ENCODE measurements at regions not wholly inside any gene's neighbourhood (a gene's known extent, or its start where the extent isn't known, plus 50 kb on each side); places are given as distances from the start of the nearest gene placed in this dataset.
"Not testable (repeated sequence)": the region's sequence is repeated elsewhere in the genome, so short reads cannot be mapped to it uniquely, and the experiment has no call there.

DNA sequence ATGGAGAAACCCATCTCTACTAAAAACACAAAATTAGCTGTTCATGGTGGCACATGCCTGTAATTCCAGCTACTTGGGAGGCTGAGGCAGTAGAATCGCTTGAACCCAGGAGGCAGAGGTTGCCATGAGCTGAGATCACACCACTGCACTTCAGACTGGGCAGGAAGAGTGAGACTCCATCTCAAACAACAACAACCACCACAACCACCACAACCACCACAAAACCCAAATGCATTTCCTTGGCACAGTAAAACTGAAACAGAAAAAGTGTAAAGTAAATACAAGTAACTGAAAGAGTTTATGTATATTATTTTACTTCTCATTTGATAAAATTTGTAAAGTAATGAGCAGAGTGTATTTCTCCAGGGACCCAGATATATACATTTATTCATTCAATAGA lies 1177.1 kb downstream of the FOXD4L5 start:
- H3K23ac ChIP-seq (ENCODE audit: low read depth, low read length, poor library complexity); H3K4me3 ChIP-seq (ENCODE audit: low read length in 2 of 2); H3K4ac ChIP-seq (ENCODE audit: low read length); H3K18ac ChIP-seq (ENCODE audit: low read length); H2BK12ac ChIP-seq (ENCODE audit: low read length); H2AK5ac ChIP-seq (ENCODE audit: low read depth, low read length); H3K14ac ChIP-seq (ENCODE audit: low read length); H3K9ac ChIP-seq (ENCODE audit: low read depth, low read length, poor library complexity); H3K79me1 ChIP-seq (ENCODE audit: low read depth, low read length); H3K27me3 ChIP-seq (ENCODE audit: control insufficient read depth in 3 of 3, insufficient read depth in 3 of 3, low read depth in 1 of 3, low read length in 3 of 3); H4K8ac ChIP-seq (ENCODE audit: low read depth, low read length); H2BK15ac ChIP-seq (ENCODE audit: low read length); DNase-seq (ENCODE audit: low spot score); H2AFZ ChIP-seq (ENCODE audit: low read length); H3K9me3 ChIP-seq (replicated peaks in 1 of 2; ENCODE audit: control insufficient read depth in 2 of 2, insufficient read depth in 1 of 2, low read depth in 1 of 2, low read length in 2 of 2); H3K36me3 ChIP-seq (replicated peaks in 1 of 2; ENCODE audit: control insufficient read depth in 2 of 2, insufficient read depth in 2 of 2, low read length in 2 of 2); H3K4me1 ChIP-seq (ENCODE audit: control insufficient read depth in 2 of 2, insufficient read depth in 1 of 2, low read depth in 1 of 2, low read length in 2 of 2); H2BK5ac ChIP-seq (ENCODE audit: low read length); H3K27ac ChIP-seq (replicated peaks; ENCODE audit: low read length); H4K91ac ChIP-seq (ENCODE audit: low read depth, low read length, poor library complexity); H2BK120ac ChIP-seq (ENCODE audit: low read depth, low read length); H3K4me2 ChIP-seq (ENCODE audit: insufficient read depth, low read length, poor library complexity, severe bottlenecking): not testable (repeated sequence)
- WGBS, 2 donors (ENCODE audit: extremely low coverage in 2 of 2, insufficient read length in 2 of 2, insufficient replicate concordance in 1 of 2) = no CpG with 5 or more reads among the region's 1 CpG

DNA sequence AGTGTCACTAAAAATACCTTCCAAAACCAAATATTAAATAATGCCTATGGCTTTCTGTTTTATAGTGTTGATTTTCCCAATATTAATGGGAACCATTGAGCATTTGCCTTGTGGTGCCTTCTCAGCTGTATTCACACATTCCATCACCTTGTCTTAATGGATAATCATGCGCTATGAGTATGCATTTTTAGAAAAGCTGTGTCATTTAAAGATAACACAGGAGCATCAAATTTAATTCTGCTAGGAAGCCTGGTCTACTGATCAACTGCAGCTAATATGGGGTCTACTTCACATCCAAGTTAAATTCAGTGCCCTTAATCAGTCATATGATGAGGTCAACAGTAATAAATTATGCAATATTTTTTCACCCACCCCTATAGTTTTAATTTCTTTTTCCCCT lies 1177.8 kb downstream of the FOXD4L5 start:
- WGBS, 2 donors (ENCODE audit: extremely low coverage in 2 of 2, insufficient read length in 2 of 2, insufficient replicate concordance in 1 of 2) = no CpG with 5 or more reads among the region's 1 CpG
- H3K14ac ChIP-seq (ENCODE audit: low read length); H3K4me3 ChIP-seq (ENCODE audit: low read length in 2 of 2); H3K36me3 ChIP-seq (replicated peaks in 1 of 2; ENCODE audit: control insufficient read depth in 2 of 2, insufficient read depth in 2 of 2, low read length in 2 of 2); H3K27ac ChIP-seq (replicated peaks; ENCODE audit: low read length); H2AK5ac ChIP-seq (ENCODE audit: low read depth, low read length); H3K79me1 ChIP-seq (ENCODE audit: low read depth, low read length); H2BK120ac ChIP-seq (ENCODE audit: low read depth, low read length); H3K4ac ChIP-seq (ENCODE audit: low read length); H3K27me3 ChIP-seq (ENCODE audit: control insufficient read depth in 3 of 3, insufficient read depth in 3 of 3, low read depth in 1 of 3, low read length in 3 of 3); H4K8ac ChIP-seq (ENCODE audit: low read depth, low read length); H3K9me3 ChIP-seq (replicated peaks in 1 of 2; ENCODE audit: control insufficient read depth in 2 of 2, insufficient read depth in 1 of 2, low read depth in 1 of 2, low read length in 2 of 2); H3K4me2 ChIP-seq (ENCODE audit: insufficient read depth, low read length, poor library complexity, severe bottlenecking); H3K18ac ChIP-seq (ENCODE audit: low read length); H2AFZ ChIP-seq (ENCODE audit: low read length); H3K23ac ChIP-seq (ENCODE audit: low read depth, low read length, poor library complexity); DNase-seq (ENCODE audit: low spot score); H3K9ac ChIP-seq (ENCODE audit: low read depth, low read length, poor library complexity); H2BK5ac ChIP-seq (ENCODE audit: low read length); H2BK12ac ChIP-seq (ENCODE audit: low read length); H4K91ac ChIP-seq (ENCODE audit: low read depth, low read length, poor library complexity); H2BK15ac ChIP-seq (ENCODE audit: low read length); H3K4me1 ChIP-seq (ENCODE audit: control insufficient read depth in 2 of 2, insufficient read depth in 1 of 2, low read depth in 1 of 2, low read length in 2 of 2): not testable (repeated sequence)

DNA sequence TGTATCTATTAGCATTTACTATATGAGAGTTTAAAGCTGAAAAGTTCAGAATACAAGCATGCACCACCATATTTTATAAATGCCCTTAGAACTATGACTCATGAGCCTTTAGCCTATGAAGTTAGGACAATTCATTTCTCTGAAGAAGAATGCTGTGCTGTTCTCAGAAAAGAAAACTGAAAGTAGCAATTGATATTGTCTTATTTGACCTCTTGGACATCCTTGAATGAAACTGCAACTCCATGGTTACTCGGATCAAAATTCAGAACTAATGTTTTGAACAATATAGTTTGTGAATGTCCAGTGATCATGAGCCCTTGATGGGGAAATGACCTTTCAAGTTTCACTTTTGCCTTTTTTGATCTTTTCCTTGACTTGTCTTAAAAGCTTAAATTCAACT lies 1179.8 kb downstream of the FOXD4L5 start:
- H3K9ac ChIP-seq (ENCODE audit: low read depth, low read length, poor library complexity); H3K4me2 ChIP-seq (ENCODE audit: insufficient read depth, low read length, poor library complexity, severe bottlenecking); H3K23ac ChIP-seq (ENCODE audit: low read depth, low read length, poor library complexity); H3K79me1 ChIP-seq (ENCODE audit: low read depth, low read length); H2BK15ac ChIP-seq (ENCODE audit: low read length); H3K36me3 ChIP-seq (replicated peaks in 1 of 2; ENCODE audit: control insufficient read depth in 2 of 2, insufficient read depth in 2 of 2, low read length in 2 of 2); H4K91ac ChIP-seq (ENCODE audit: low read depth, low read length, poor library complexity); H3K27ac ChIP-seq (replicated peaks; ENCODE audit: low read length); H2BK120ac ChIP-seq (ENCODE audit: low read depth, low read length); H2BK5ac ChIP-seq (ENCODE audit: low read length); H3K4me3 ChIP-seq (ENCODE audit: low read length in 2 of 2); H2AFZ ChIP-seq (ENCODE audit: low read length); H3K18ac ChIP-seq (ENCODE audit: low read length); H3K14ac ChIP-seq (ENCODE audit: low read length); H3K4me1 ChIP-seq (ENCODE audit: control insufficient read depth in 2 of 2, insufficient read depth in 1 of 2, low read depth in 1 of 2, low read length in 2 of 2); H4K8ac ChIP-seq (ENCODE audit: low read depth, low read length); DNase-seq (ENCODE audit: low spot score); H2AK5ac ChIP-seq (ENCODE audit: low read depth, low read length); H3K9me3 ChIP-seq (replicated peaks in 1 of 2; ENCODE audit: control insufficient read depth in 2 of 2, insufficient read depth in 1 of 2, low read depth in 1 of 2, low read length in 2 of 2); H3K27me3 ChIP-seq (ENCODE audit: control insufficient read depth in 3 of 3, insufficient read depth in 3 of 3, low read depth in 1 of 3, low read length in 3 of 3); H3K4ac ChIP-seq (ENCODE audit: low read length); H2BK12ac ChIP-seq (ENCODE audit: low read length): not testable (repeated sequence)
- no CpG with 5 or more reads among the region's 1 CpG for WGBS, 2 donors (ENCODE audit: extremely low coverage in 2 of 2, insufficient read length in 2 of 2, insufficient replicate concordance in 1 of 2)

DNA sequence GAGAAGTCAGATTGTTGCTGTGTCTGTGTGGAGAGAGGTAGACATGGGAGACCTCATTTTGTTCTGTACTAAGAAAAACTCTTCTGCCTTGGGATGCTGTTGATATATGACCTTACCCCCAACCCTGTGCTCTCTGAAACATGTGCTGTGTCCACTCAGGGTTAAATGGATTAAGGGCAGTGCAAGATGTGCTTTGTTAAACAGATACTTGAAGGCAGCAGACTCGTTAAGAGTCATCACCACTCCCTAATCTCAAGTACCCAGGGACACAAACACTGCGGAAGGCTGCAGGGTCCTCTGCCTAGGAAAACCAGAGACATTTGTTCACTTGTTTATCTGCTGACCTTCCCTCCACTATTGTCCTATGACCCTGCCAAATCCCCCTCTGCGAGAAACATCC lies 1183.5 kb downstream of the FOXD4L5 start:
- not testable (repeated sequence) for H3K27me3 ChIP-seq (ENCODE audit: control insufficient read depth in 3 of 3, insufficient read depth in 3 of 3, low read depth in 1 of 3, low read length in 3 of 3); DNase-seq (ENCODE audit: low spot score); H4K8ac ChIP-seq (ENCODE audit: low read depth, low read length); H4K91ac ChIP-seq (ENCODE audit: low read depth, low read length, poor library complexity); H3K79me1 ChIP-seq (ENCODE audit: low read depth, low read length); H3K4ac ChIP-seq (ENCODE audit: low read length); H2BK120ac ChIP-seq (ENCODE audit: low read depth, low read length); H2BK12ac ChIP-seq (ENCODE audit: low read length); H3K14ac ChIP-seq (ENCODE audit: low read length); H3K27ac ChIP-seq (replicated peaks; ENCODE audit: low read length); H3K9ac ChIP-seq (ENCODE audit: low read depth, low read length, poor library complexity); H3K4me3 ChIP-seq (ENCODE audit: low read length in 2 of 2); H3K4me2 ChIP-seq (ENCODE audit: insufficient read depth, low read length, poor library complexity, severe bottlenecking); H3K18ac ChIP-seq (ENCODE audit: low read length); H2BK5ac ChIP-seq (ENCODE audit: low read length); H2BK15ac ChIP-seq (ENCODE audit: low read length); H3K4me1 ChIP-seq (ENCODE audit: control insufficient read depth in 2 of 2, insufficient read depth in 1 of 2, low read depth in 1 of 2, low read length in 2 of 2); H3K9me3 ChIP-seq (replicated peaks in 1 of 2; ENCODE audit: control insufficient read depth in 2 of 2, insufficient read depth in 1 of 2, low read depth in 1 of 2, low read length in 2 of 2); H2AK5ac ChIP-seq (ENCODE audit: low read depth, low read length); H2AFZ ChIP-seq (ENCODE audit: low read length); H3K23ac ChIP-seq (ENCODE audit: low read depth, low read length, poor library complexity); H3K36me3 ChIP-seq (replicated peaks in 1 of 2; ENCODE audit: control insufficient read depth in 2 of 2, insufficient read depth in 2 of 2, low read length in 2 of 2)
- WGBS, 2 donors (ENCODE audit: extremely low coverage in 2 of 2, insufficient read length in 2 of 2, insufficient replicate concordance in 1 of 2) = no CpG with 5 or more reads among the region's 3 CpGs

Measured in neuronal stem cell (in vitro differentiated cells).